Non-pigmented ciliary epithelial cell (primary cell): ENCODE measurements at regions not wholly inside any gene's neighbourhood (a gene's known extent, or its start where the extent isn't known, plus 50 kb on each side); places are given as distances from the start of the nearest gene placed in this dataset.

ENCODE experiments used
- DNase-seq: peaks from one replicate; pipeline ENCODE4 v3.0.0-alpha.2; 2010; ENCODE audit warnings: low read depth

GRCh38 chr5:123811831-123812230 is 299.9 kb downstream of the CSNK1G3 start:
- no peak for DNase-seq

- no peak for DNase-seq
Measured at GRCh38 chr5:123810746-123811340, 298.9 kb downstream of the CSNK1G3 start.

- DNase-seq: no peak
Measured at GRCh38 chr5:123810253-123810652, 298.3 kb downstream of the CSNK1G3 start.

- no peak for DNase-seq
Measured at GRCh38 chr5:123809594-123810221, 297.7 kb downstream of the CSNK1G3 start.

- no peak for DNase-seq
Measured at GRCh38 chr5:123808461-123809380, 296.7 kb downstream of the CSNK1G3 start.

GRCh38 chr5:123807177-123807945 is 295.4 kb downstream of the CSNK1G3 start:
- no peak for DNase-seq

- no peak for DNase-seq
Measured at GRCh38 chr5:123806644-123807043, 294.7 kb downstream of the CSNK1G3 start.

GRCh38 chr5:123805300-123805699 is 293.3 kb downstream of the CSNK1G3 start:
- DNase-seq: no peak

GRCh38 chr5:123803359-123803758 is 291.4 kb downstream of the CSNK1G3 start:
- no peak for DNase-seq

- no peak for DNase-seq
Measured at GRCh38 chr5:123802298-123802951, 290.4 kb downstream of the CSNK1G3 start.

GRCh38 chr5:123800640-123801039 is 288.7 kb downstream of the CSNK1G3 start:
- no peak for DNase-seq

- no peak for DNase-seq
Measured at GRCh38 chr5:123795688-123796087, 283.7 kb downstream of the CSNK1G3 start.

GRCh38 chr5:123790226-123790625 is 278.2 kb downstream of the CSNK1G3 start:
- no peak for DNase-seq

GRCh38 chr5:123787635-123788034 is 275.7 kb downstream of the CSNK1G3 start:
- DNase-seq: no peak

- no peak for DNase-seq
Measured at GRCh38 chr5:123787136-123787535, 275.2 kb downstream of the CSNK1G3 start.

GRCh38 chr5:123786411-123786810 is 274.4 kb downstream of the CSNK1G3 start:
- DNase-seq: no peak

GRCh38 chr5:123785162-123786071 is 273.4 kb downstream of the CSNK1G3 start:
- no peak for DNase-seq

GRCh38 chr5:123783421-123783820 is 271.4 kb downstream of the CSNK1G3 start:
- DNase-seq: no peak

- DNase-seq: no peak
Measured at GRCh38 chr5:123778641-123779040, 266.7 kb downstream of the CSNK1G3 start.

GRCh38 chr5:123776761-123777160 is 264.8 kb downstream of the CSNK1G3 start:
- peak; percentile 71 for DNase-seq

- no peak for DNase-seq
Measured at GRCh38 chr5:123771715-123772114, 259.7 kb downstream of the CSNK1G3 start.
